Fibroblast of gingiva (primary cell): ENCODE measurements at regions not wholly inside any gene's neighbourhood (a gene's known extent, or its start where the extent isn't known, plus 50 kb on each side); places are given as distances from the start of the nearest gene placed in this dataset.
A peak's percentile ranks its signal among the peaks of the same experiment; 100 is the strongest.
"Not testable (repeated sequence)": the region's sequence is repeated elsewhere in the genome, so short reads cannot be mapped to it uniquely, and the experiment has no call there.

Source experiments
- DNase-seq: peaks from one replicate; pipeline ENCODE4 v3.0.0-alpha.2; 2011; ENCODE audit warnings: low read depth

DNA sequence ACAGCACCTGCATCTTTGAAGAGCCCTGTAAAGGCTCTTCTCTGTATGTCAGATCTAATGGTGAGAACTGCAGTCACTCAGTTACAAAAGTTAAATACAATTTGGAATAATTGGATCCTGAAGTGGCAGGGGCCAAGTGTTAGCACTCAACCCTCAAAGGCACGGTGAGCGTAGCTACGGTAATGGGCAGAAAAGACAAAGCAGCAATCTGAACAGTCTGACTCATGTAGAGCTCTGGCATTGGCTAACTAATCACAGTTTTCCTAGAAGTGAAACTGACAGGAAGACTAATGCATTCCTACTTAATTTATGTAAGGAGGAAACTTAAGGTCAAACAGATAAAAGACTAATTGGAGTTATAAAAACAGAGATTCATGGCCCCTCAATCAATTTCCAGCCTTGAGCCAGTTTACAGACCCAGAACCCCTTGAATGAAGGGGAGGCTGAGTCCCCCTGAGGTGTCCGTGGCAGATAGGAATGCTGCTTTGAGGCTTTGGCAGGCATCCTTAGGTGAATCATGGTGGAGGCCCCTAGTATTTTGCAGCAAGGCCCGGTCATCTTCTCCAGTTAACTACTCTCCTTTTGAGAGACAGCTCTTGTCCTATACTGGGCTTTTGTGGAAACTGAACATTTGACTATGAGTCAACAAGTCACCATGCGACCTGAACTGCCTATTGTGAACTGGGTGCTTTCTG lies 450.7 kb downstream of the ZNF33B start:
- DNase-seq: not testable (repeated sequence)

- peak; percentile 19 for DNase-seq
Observed at GRCh38 chr10:42177793-42178689, 460.3 kb downstream of the ZNF33B start.

DNA sequence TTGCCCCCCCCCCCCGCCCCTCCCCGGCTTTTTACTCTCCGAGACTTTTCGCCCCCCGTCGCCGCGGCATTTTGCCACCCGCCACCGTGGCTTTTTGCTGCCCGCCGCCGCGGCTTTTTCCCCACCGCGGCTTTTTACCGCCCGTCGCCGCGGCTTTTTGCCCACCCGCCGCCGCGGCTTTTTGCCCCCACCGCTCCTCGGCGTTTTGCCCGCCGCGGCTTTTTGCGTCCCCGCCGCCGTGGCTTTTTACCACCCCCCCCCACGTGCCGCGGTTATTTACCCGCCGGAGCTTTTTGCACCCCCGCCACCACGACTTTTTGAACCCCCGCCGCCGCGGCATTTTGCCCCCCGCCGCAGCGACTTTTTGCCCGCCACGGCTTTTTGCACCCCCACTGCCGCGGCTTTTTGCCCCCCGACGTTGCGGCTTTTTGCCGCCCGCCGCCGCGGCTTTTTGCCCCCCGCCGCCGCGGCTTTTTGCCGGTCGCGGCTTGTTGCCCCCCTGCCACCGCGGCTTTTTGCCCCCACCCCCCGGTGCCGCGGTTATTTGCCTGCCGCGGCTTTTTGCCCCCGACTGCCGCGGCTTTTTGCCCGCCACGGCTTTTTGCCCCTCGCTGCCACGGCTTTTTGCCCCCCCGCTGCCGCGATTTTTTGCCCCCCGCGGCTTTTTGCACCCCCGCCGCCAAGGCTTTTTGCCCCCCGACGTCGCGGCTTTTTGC lies 461.1 kb downstream of the ZNF33B start:
- no peak for DNase-seq

DNA sequence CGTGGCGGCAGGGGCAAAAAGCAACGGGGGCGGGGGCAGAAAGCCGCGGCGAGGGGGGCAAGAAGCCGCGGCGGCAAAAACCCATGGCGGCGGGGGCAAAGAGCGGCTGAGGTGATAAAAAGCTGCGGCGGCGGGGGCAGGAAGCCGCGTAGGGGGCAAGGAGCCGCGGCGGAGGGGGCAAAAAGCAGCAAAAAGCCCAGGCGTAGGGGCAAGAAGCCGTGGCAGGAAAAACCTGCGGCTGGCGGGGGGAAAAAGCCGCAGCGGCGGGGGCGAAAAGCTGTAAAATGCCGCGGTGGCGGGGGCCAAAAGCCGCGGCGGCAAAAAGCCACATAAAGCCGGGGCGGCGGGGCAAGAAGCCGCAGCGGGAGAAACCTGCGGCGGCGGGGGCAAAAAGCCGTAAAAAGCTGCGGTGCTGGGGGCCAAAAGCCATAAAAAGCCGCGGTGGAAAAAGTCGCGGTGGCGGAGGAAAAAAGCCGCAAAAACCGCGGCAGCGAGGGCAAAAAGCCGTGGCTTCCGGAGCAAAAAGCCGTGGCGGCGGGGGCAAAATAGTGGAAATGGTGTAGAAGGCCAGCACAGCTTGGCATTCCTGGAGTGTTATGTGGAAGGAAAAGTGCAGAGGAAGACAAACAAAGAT lies 487.8 kb downstream of the ZNF33B start:
- no peak for DNase-seq

GRCh38 chr10:42149722-42150427 lies 488.5 kb downstream of the ZNF33B start:
- DNase-seq: no peak

DNA sequence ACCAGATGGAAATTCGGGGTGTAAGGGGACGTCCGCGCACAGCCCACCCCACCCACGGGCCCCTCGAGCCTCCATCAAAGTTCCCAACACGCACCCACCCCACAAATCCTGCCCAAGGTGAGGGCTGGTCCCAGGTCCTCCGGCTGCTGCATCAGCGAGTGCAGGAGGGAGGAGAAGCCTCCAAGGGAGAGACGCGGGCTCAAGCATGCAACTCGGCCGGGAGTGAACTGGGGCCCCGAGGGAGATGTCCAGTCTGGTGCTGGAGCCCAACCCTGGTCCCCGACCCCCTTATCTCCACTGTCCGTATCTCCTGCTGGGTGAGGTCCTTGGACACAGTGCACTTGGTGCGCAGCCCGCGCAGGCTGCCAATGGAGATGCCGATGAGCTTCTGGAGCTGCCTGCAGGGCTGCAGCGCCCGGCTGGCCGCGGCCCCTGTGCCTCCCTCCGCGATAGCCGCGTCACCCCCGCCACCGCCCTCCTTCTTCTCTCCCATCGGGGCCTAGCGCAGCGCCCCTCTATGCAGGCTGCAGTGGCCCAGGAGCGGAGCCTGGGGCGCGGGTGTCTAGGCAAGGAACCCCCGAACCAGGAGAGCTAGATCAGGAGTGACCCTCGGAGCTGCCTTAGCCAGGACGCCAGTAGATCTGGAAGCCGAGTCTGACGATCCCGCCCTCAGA lies 489.2 kb downstream of the ZNF33B start:
- DNase-seq: peak; percentile 10

DNA sequence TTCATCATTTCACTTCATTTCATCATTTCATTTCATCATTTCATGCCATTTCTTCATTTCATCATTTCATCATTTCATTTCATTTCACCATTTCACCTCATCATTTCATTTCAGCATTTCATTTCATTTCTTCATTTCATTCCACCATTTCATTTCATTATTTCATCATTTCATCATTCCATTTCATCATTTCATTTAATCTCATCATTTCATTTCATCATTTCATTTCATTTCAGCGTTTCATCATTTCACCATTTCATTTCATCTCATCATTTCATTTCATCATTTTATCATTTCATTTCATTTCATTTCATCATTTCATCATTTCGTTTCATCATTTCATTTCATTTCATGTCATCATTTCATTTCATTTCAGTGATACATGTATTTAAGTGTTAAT lies 492.2 kb downstream of the ZNF33B start:
- not testable (repeated sequence) for DNase-seq

GRCh38 chr10:42138023-42138422 lies 500.3 kb downstream of the ZNF33B start:
- not testable (repeated sequence) for DNase-seq

DNA sequence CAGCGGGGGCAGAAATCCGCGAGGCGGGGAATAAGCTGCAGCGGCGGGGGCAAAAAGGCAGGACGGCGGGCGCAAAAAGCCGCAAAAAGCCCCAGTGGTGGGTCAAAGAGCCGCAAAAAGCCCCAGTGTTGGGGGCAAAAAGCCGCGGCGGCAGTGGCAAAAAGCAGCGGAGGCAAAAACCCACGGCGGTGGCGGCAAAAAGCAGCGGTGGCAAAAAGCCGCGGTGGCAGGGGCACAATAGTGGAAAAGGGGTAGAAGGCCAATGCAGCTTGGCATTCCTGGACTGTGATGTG lies 525.3 kb downstream of the ZNF33B start:
- no peak for DNase-seq

GRCh38 chr10:42112331-42113157 lies 525.8 kb downstream of the ZNF33B start:
- DNase-seq: no peak

GRCh38 chr10:42111661-42112330 lies 526.6 kb downstream of the ZNF33B start:
- no peak for DNase-seq

GRCh38 chr10:42111076-42111475 lies 527.3 kb downstream of the ZNF33B start:
- DNase-seq: no peak
